ENCODE measurements at regions not wholly inside any gene's neighbourhood (a gene's known extent, or its start where the extent isn't known, plus 50 kb on each side); places are given as distances from the start of the nearest gene placed in this dataset.

DNA sequence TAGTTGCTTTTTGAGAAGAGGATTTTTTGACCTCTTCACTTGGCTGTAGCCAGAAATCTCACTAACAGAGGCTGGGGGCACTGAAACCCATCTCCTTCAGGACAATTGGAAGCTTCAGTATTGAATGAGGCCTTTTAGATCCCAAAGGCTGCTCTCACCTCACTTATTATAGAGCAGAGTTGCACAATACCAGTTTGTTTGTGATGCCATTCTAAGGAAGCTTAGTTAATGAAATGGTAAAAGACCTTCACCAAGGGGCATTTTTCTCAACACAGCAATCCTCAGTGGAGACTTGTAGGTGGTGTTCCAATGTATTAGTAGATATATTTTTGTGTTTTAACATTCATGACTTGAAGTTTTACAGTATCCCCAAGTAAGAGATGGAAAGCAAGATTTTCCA lies 71.0 kb upstream of the RFX8 start:
- TF ChIP-seq, protein P1, sequence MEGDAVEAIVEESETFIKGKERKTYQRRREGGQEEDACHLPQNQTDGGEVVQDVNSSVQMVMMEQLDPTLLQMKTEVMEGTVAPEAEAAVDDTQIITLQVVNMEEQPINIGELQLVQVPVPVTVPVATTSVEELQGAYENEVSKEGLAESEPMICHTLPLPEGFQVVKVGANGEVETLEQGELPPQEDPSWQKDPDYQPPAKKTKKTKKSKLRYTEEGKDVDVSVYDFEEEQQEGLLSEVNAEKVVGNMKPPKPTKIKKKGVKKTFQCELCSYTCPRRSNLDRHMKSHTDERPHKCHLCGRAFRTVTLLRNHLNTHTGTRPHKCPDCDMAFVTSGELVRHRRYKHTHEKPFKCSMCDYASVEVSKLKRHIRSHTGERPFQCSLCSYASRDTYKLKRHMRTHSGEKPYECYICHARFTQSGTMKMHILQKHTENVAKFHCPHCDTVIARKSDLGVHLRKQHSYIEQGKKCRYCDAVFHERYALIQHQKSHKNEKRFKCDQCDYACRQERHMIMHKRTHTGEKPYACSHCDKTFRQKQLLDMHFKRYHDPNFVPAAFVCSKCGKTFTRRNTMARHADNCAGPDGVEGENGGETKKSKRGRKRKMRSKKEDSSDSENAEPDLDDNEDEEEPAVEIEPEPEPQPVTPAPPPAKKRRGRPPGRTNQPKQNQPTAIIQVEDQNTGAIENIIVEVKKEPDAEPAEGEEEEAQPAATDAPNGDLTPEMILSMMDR (conservative IDR thresholded peaks at IDR 0.05; ENCODE audit: low read depth, low read length), result no peak
- no peak for TF ChIP-seq EZH2 (IDR thresholded peaks at IDR 0.05; ENCODE audit: borderline replicate concordance, low read depth, low read length, poor library complexity, severe bottlenecking)
- Histone ChIP-seq H3K27ac (ENCODE audit: low read depth, low read length, poor library complexity, severe bottlenecking) (no peak overlapping the region), H3K9me3 (ENCODE audit: low read depth, low read length, poor library complexity, severe bottlenecking) (no peaks in the 10 kb centered on the region), H3K27me3 (replicated peaks; ENCODE audit: insufficient read depth, low read depth, low read length, poor library complexity) (no peaks in the 10 kb centered on the region), H3K4me3 (ENCODE audit: low read depth, low read length, poor library complexity, severe bottlenecking) (no peak overlapping the region), H3K4me1 (ENCODE audit: insufficient read depth, low read length, poor library complexity, severe bottlenecking) (no peaks in the 10 kb centered on the region), H3K36me3 (ENCODE audit: insufficient read depth, low read length, poor library complexity, severe bottlenecking) (no peaks in the 10 kb centered on the region)
- POLR2A ChIA-PET (ENCODE audit: low non-redundant PET), result no interaction called here
- BruUV-seq (replicated peaks), result no TSS peak
- CTCF ChIA-PET, result no interaction called here
- intact Hi-C loops (cut with micrococcal nuclease; ENCODE audit: unreplicated experiment), result no loop called here
- no peak for DNase-seq (ENCODE audit: low spot score)

DNA sequence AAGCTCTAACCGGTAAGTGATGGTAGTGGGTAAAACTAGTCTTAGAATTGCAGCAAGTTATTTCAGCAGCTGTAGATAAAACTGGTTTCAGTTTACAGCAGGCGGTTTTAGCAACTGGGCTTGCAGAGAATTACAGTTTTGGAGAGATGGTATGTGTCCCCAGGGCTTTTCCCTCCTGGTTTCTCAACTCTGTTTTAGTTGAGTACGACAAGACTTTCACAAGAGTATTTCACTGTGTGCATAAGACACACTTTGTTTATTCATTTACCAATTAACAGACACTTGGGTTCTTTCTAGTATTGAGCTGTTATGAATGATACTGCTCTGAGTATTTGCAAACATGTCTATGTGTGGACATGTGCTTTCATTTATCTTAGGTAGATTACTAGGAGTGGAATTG lies 65.6 kb upstream of the RFX8 start:
- ChIA-PET CTCF (no interaction called here), POLR2A (ENCODE audit: low non-redundant PET) (no interaction called here)
- Histone ChIP-seq H3K27me3 (replicated peaks; ENCODE audit: insufficient read depth, low read depth, low read length, poor library complexity) (no peaks in the 10 kb centered on the region), H3K9me3 (ENCODE audit: low read depth, low read length, poor library complexity, severe bottlenecking) (no peaks in the 10 kb centered on the region), H3K4me3 (ENCODE audit: low read depth, low read length, poor library complexity, severe bottlenecking) (no peak overlapping the region), H3K4me1 (ENCODE audit: insufficient read depth, low read length, poor library complexity, severe bottlenecking) (no peaks in the 10 kb centered on the region), H3K27ac (ENCODE audit: low read depth, low read length, poor library complexity, severe bottlenecking) (no peak overlapping the region), H3K36me3 (ENCODE audit: insufficient read depth, low read length, poor library complexity, severe bottlenecking) (no peaks in the 10 kb centered on the region)
- no TSS peak for BruUV-seq (replicated peaks)
- no peak for TF ChIP-seq EZH2 (IDR thresholded peaks at IDR 0.05; ENCODE audit: borderline replicate concordance, low read depth, low read length, poor library complexity, severe bottlenecking)
- TF ChIP-seq, protein P1 (conservative IDR thresholded peaks at IDR 0.05; ENCODE audit: low read depth, low read length), result no peak
- no peak for DNase-seq (ENCODE audit: low spot score)
- intact Hi-C loops (cut with micrococcal nuclease; ENCODE audit: unreplicated experiment), result no loop called here

DNA sequence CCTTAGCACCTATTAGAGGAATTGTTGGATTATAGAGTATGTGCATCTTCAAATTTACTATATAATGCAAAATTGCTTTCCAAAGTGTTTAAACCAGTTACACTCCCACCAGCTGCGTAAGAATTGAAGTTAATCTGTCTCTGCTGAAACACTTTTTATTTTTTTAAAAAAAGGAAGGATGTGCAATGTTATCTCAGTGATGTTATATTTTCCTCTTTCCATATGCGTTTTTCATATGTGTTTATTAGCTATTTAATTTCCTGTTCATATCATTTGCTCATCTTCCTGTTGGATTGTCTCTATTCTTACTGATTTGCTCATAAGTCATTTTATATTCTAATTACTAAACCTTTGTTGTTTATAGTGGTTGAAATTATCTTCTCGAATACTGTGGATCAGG lies 63.2 kb upstream of the RFX8 start:
- POLR2A ChIA-PET (ENCODE audit: low non-redundant PET), result no interaction called here
- Histone ChIP-seq H3K27ac (ENCODE audit: low read depth, low read length, poor library complexity, severe bottlenecking) (no peak overlapping the region), H3K36me3 (ENCODE audit: insufficient read depth, low read length, poor library complexity, severe bottlenecking) (no peaks in the 10 kb centered on the region), H3K4me1 (ENCODE audit: insufficient read depth, low read length, poor library complexity, severe bottlenecking) (no peaks in the 10 kb centered on the region), H3K9me3 (ENCODE audit: low read depth, low read length, poor library complexity, severe bottlenecking) (no peaks in the 10 kb centered on the region), H3K27me3 (replicated peaks; ENCODE audit: insufficient read depth, low read depth, low read length, poor library complexity) (no peaks in the 10 kb centered on the region), H3K4me3 (ENCODE audit: low read depth, low read length, poor library complexity, severe bottlenecking) (no peak overlapping the region)
- intact Hi-C loops (cut with micrococcal nuclease; ENCODE audit: unreplicated experiment), result no loop called here
- no peak for DNase-seq (ENCODE audit: low spot score)
- CTCF ChIA-PET, result no interaction called here
- BruUV-seq (replicated peaks), result no TSS peak
- no peak for TF ChIP-seq EZH2 (IDR thresholded peaks at IDR 0.05; ENCODE audit: borderline replicate concordance, low read depth, low read length, poor library complexity, severe bottlenecking)
- TF ChIP-seq, protein P1 (conservative IDR thresholded peaks at IDR 0.05; ENCODE audit: low read depth, low read length), result no peak
